MCF 10A (cell line): ENCODE measurements at regions not wholly inside any gene's neighbourhood (a gene's known extent, or its start where the extent isn't known, plus 50 kb on each side); places are given as distances from the start of the nearest gene placed in this dataset.
"Not testable (repeated sequence)": the region's sequence is repeated elsewhere in the genome, so short reads cannot be mapped to it uniquely, and the experiment has no call there.

ENCODE experiments used
- BruUV-seq: library from RNA; stranded (reverse); fragments of 400-500 nt; replicated peaks from 2 replicates; lab custom pipeline; 2021; lab: Mats Ljungman, UMichigan
- CTCF ChIA-PET: fragments of 300-600 bp; sonication (Branson Sonifier 250); formaldehyde crosslinking; extraction: SDS; loops from one replicate; lab custom pipeline; 2021; ENCODE audit warnings: antibody characterized with exemption, inconsistent platforms; lab: Yijun Ruan, JAX
- POLR2A ChIA-PET: fragments of 300-600, 350-650 bp; sonication (Branson Sonifier 250); formaldehyde crosslinking; extraction: SDS; loops from one replicate; lab custom pipeline; 2020; ENCODE audit warnings: antibody characterized with exemption, inconsistent platforms; lab: Yijun Ruan, JAX
- DNase-seq: peaks from one replicate; pipeline ENCODE4 v3.0.0-alpha.2; 2018; ENCODE audit not compliant: unreplicated experiment
- H3K27ac Mint-ChIP-seq: one replicate; pipeline ENCODE4 v1.8.0; 2022; ENCODE audit warnings: mild to moderate bottlenecking, low read depth, mixed read lengths; ENCODE audit not compliant: unreplicated experiment
- H3K27me3 Mint-ChIP-seq: one replicate; pipeline ENCODE4 v1.8.0; 2022; ENCODE audit warnings: mixed read lengths; ENCODE audit not compliant: insufficient read depth, unreplicated experiment
- H3K36me3 Mint-ChIP-seq: one replicate; pipeline ENCODE4 v1.8.0; 2022; ENCODE audit warnings: mild to moderate bottlenecking, moderate library complexity, mixed read lengths; ENCODE audit not compliant: insufficient read depth, unreplicated experiment
- H3K4me1 Mint-ChIP-seq: one replicate; pipeline ENCODE4 v1.8.0; 2022; ENCODE audit warnings: mixed read lengths; ENCODE audit not compliant: insufficient read depth, unreplicated experiment
- H3K4me3 Mint-ChIP-seq: one replicate; pipeline ENCODE4 v1.8.0; 2022; ENCODE audit warnings: mild to moderate bottlenecking, moderate library complexity, mixed read lengths; ENCODE audit not compliant: unreplicated experiment
- H3K9me3 Mint-ChIP-seq: one replicate; pipeline ENCODE4 v1.8.0; 2022; ENCODE audit warnings: mixed read lengths; ENCODE audit not compliant: unreplicated experiment
- CTCF ChIP-seq: fragments of 200-600 bp; IDR thresholded peaks from one replicate; pipeline ENCODE4 v1.8.0; 2022; ENCODE audit warnings: antibody characterized with exemption, mild to moderate bottlenecking; ENCODE audit not compliant: unreplicated experiment
- intact Hi-C: fragments of 100-400 bp; cut with micrococcal nuclease; formaldehyde crosslinking; loops from 2 replicates; pipeline ENCODE4 v1.14.1; 2022

- Mint-ChIP-seq H3K4me1 (no peaks in the 10 kb centered on the region), H3K9me3 (peaks cover 16% of the 10 kb centered on the region), H3K27me3 (no peaks in the 10 kb centered on the region), H3K27ac (no peak overlapping the region), H3K4me3 (no peak overlapping the region), H3K36me3 (no peaks in the 10 kb centered on the region)
- ChIA-PET CTCF (no interaction called here), POLR2A (no interaction called here)
- DNase-seq, result no peak
- no peak for TF ChIP-seq CTCF
- intact Hi-C loops, result no loop called here
- BruUV-seq, result no TSS peak
These were observed 92.6 kb downstream of the KIF26A start for GRCh38 chr14:104230946-104231345.

- ChIA-PET POLR2A (no interaction called here), CTCF (no interaction called here)
- no peak for DNase-seq
- H3K27ac Mint-ChIP-seq, result no peak overlapping the region
- no peak overlapping the region for H3K4me3 Mint-ChIP-seq
- no TSS peak for BruUV-seq
- no peaks in the 10 kb centered on the region for H3K4me1 Mint-ChIP-seq
- H3K27me3 Mint-ChIP-seq, result no peaks in the 10 kb centered on the region
- TF ChIP-seq CTCF, result no peak
- intact Hi-C loops, result no loop called here
- H3K36me3 Mint-ChIP-seq, result no peaks in the 10 kb centered on the region
- H3K9me3 Mint-ChIP-seq, result peaks cover 24% of the 10 kb centered on the region
These were observed 93.7 kb downstream of the KIF26A start for GRCh38 chr14:104232070-104232484.

GRCh38 chr14:104234007-104234786 lies 95.8 kb downstream of the KIF26A start:
- Mint-ChIP-seq H3K9me3 (peaks cover 17% of the 10 kb centered on the region), H3K27me3 (peaks cover 15% of the 10 kb centered on the region)
- H3K4me3 Mint-ChIP-seq, intact Hi-C loops, H3K4me1 Mint-ChIP-seq, BruUV-seq, H3K36me3 Mint-ChIP-seq, POLR2A ChIA-PET, CTCF ChIA-PET, H3K27ac Mint-ChIP-seq, DNase-seq: not testable (repeated sequence)

GRCh38 chr14:104235686-104236085 lies 97.3 kb downstream of the KIF26A start:
- Mint-ChIP-seq H3K4me3 (no peak overlapping the region), H3K9me3 (peaks cover 17% of the 10 kb centered on the region), H3K36me3 (no peaks in the 10 kb centered on the region), H3K27me3 (peaks cover 28% of the 10 kb centered on the region), H3K4me1 (no peaks in the 10 kb centered on the region), H3K27ac (no peak overlapping the region)
- DNase-seq, result no peak
- ChIA-PET CTCF (interaction anchor here (0.6 kb wide), 1 partner anchor 1975 kb away, joined by 3 read pairs; no protein-coding TSS in a partner anchor), POLR2A (no interaction called here)
- intact Hi-C loops, result no loop called here
- BruUV-seq, result no TSS peak
- TF ChIP-seq CTCF, result no peak
